PC-9 (cell line): ENCODE measurements at regions not wholly inside any gene's neighbourhood (a gene's known extent, or its start where the extent isn't known, plus 50 kb on each side); places are given as distances from the start of the nearest gene placed in this dataset.

Experiments
- BruUV-seq: library from RNA; stranded (reverse); fragments of 400-500 nt; replicated peaks from 2 replicates; lab custom pipeline; 2021; lab: Mats Ljungman, UMichigan
- CTCF ChIA-PET: fragments of 300-600 bp; sonication (Branson Sonifier 250); formaldehyde crosslinking; loops from one replicate; lab custom pipeline; 2022; ENCODE audit warnings: antibody characterized with exemption; lab: Charles Lee
- POLR2A ChIA-PET: fragments of 300-600 bp; sonication (Branson Sonifier 250); formaldehyde crosslinking; loops from one replicate; lab custom pipeline; 2022; ENCODE audit warnings: antibody characterized with exemption; ENCODE audit not compliant: unreplicated experiment; lab: Charles Lee
- DNase-seq, 2 experiments: peaks; one replicate each; pipeline versions ENCODE4 v3.0.0 to v3.0.0-alpha.2; 2015 to 2022; ENCODE audit warnings: mixed read lengths in 1 of 2
- H2AFZ ChIP-seq: fragments of 200-600 bp; sonication (generic); 2 replicates; pipeline ENCODE4 v1.8.1; 2017; ENCODE audit warnings: antibody characterized with exemption
- H3F3A ChIP-seq: fragments of 200-600 bp; sonication (generic); 2 replicates; pipeline ENCODE4 v1.8.1; 2017; ENCODE audit warnings: antibody characterized with exemption, mild to moderate bottlenecking, low read depth; ENCODE audit not compliant: insufficient read depth
- H3K27ac ChIP-seq: fragments of 200-600 bp; sonication (generic); 2 replicates; pipeline ENCODE4 v1.6.1; 2016; ENCODE audit warnings: mixed run types
- H3K27me3 ChIP-seq: fragments of 200-600 bp; sonication (generic); 2 replicates; pipeline ENCODE4 v1.6.1; 2016; ENCODE audit warnings: low read depth, mixed run types; ENCODE audit not compliant: insufficient read depth
- H3K36me3 ChIP-seq: fragments of 200-600 bp; sonication (generic); 2 replicates; pipeline ENCODE4 v1.6.1; 2016; ENCODE audit warnings: low read depth, mixed run types
- H3K4me1 ChIP-seq: fragments of 200-600 bp; sonication (generic); replicated peaks from 2 replicates; pipeline ENCODE4 v1.6.1; 2016; ENCODE audit warnings: mixed run types; ENCODE audit not compliant: insufficient read depth
- H3K4me2 ChIP-seq: fragments of 200-600 bp; sonication (generic); 2 replicates; pipeline ENCODE4 v1.6.1; 2017; ENCODE audit warnings: mixed run types
- H3K4me3 ChIP-seq: fragments of 200-600 bp; sonication (generic); 2 replicates; pipeline ENCODE4 v1.6.1; 2016; ENCODE audit warnings: mixed run types
- H3K79me2 ChIP-seq: fragments of 200-600 bp; sonication (generic); 2 replicates; pipeline ENCODE4 v1.6.1; 2017; ENCODE audit warnings: low read depth, mixed run types
- H3K9me2 ChIP-seq: fragments of 200-600 bp; sonication (generic); 2 replicates; pipeline ENCODE4 v1.8.1; 2017; ENCODE audit warnings: mild to moderate bottlenecking; ENCODE audit not compliant: insufficient read depth
- H3K9me3 ChIP-seq: fragments of 200-600 bp; sonication (generic); 2 replicates; pipeline ENCODE4 v1.8.1; 2016; ENCODE audit warnings: low read depth; ENCODE audit not compliant: insufficient read depth
- H4K20me1 ChIP-seq: fragments of 200-600 bp; sonication (generic); 2 replicates; pipeline ENCODE4 v1.8.1; 2017; ENCODE audit not compliant: insufficient read depth
- EZH2 ChIP-seq: fragments of 200-600 bp; sonication (generic); IDR thresholded peaks from 2 replicates; pipeline ENCODE4 v1.8.0; 2017; ENCODE audit warnings: antibody characterized with exemption, low read depth
- intact Hi-C: fragments of 100-400 bp; cut with micrococcal nuclease; formaldehyde crosslinking; loops from one replicate; pipeline ENCODE4 v1.10.0; 2022; ENCODE audit not compliant: unreplicated experiment
- TF ChIP-seq, protein P1 (sequence below): fragments of 200-600 bp; sonication (generic); conservative IDR thresholded peaks from 2 replicates; pipeline ENCODE4 v1.6.1; 2017; ENCODE audit warnings: mixed run types, antibody characterized with exemption, mild to moderate bottlenecking, moderate library complexity

DNA sequence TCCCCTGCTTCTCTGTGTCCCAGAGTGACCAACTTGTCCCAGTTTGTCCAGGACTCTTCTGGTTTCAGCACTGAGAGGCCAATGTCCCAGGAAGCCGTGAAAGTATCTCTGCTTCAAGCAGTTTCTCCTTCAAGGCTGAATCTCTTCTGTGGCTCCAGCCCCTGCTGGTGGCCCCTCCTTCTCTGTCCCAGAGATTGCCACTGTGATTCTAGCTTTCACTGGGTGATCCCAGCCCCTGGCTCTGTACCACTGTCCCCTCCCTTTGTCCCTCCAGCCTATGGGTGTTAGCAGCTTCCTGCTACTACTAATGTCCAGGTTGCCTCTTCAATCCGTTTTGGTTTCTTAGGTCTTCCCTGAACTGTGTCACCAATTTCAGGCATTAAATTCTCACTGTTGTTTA lies 70.5 kb downstream of the SOX3 start:
- no peak for TF ChIP-seq EZH2
- TF ChIP-seq, protein P1, sequence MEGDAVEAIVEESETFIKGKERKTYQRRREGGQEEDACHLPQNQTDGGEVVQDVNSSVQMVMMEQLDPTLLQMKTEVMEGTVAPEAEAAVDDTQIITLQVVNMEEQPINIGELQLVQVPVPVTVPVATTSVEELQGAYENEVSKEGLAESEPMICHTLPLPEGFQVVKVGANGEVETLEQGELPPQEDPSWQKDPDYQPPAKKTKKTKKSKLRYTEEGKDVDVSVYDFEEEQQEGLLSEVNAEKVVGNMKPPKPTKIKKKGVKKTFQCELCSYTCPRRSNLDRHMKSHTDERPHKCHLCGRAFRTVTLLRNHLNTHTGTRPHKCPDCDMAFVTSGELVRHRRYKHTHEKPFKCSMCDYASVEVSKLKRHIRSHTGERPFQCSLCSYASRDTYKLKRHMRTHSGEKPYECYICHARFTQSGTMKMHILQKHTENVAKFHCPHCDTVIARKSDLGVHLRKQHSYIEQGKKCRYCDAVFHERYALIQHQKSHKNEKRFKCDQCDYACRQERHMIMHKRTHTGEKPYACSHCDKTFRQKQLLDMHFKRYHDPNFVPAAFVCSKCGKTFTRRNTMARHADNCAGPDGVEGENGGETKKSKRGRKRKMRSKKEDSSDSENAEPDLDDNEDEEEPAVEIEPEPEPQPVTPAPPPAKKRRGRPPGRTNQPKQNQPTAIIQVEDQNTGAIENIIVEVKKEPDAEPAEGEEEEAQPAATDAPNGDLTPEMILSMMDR, result no peak
- no peaks in the 10 kb centered on the region for H3K36me3 ChIP-seq
- H2AFZ ChIP-seq, result no peak overlapping the region
- no TSS peak for BruUV-seq
- no peaks in the 10 kb centered on the region for H3K9me2 ChIP-seq
- no peaks in the 10 kb centered on the region for H3K4me1 ChIP-seq
- CTCF ChIA-PET, result no interaction called here
- no peak for DNase-seq
- no peaks in the 10 kb centered on the region for H3K9me3 ChIP-seq
- no peaks in the 10 kb centered on the region for H3K79me2 ChIP-seq
- no peak overlapping the region for H3K27ac ChIP-seq
- POLR2A ChIA-PET, result no interaction called here
- no peaks in the 10 kb centered on the region for H3K27me3 ChIP-seq
- no peak overlapping the region for H3K4me2 ChIP-seq
- intact Hi-C loops, result no loop called here
- no peaks in the 10 kb centered on the region for H3F3A ChIP-seq
- no peaks in the 10 kb centered on the region for H4K20me1 ChIP-seq
- H3K4me3 ChIP-seq, result no peak overlapping the region

DNA sequence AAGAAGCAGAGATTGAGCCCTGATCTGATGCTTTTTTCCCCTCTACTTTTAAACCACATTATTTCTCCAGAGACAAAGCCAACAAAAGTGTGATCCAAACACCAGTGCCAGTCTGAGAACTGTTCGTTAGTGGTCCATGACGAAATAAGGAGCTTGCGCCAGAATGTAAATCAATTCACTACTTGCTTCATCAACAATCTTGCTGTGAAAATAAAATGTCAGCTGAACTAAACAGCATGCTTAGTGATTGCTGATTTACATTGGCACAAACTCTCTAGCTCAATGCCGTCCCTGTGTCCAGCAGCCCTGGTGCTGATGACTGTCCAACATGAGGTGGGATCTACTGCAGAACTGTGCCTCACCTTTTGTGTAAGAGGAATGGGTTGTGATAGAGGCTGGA lies 71.3 kb downstream of the SOX3 start:
- H3K9me2 ChIP-seq, result no peaks in the 10 kb centered on the region
- H3K79me2 ChIP-seq, result no peaks in the 10 kb centered on the region
- H2AFZ ChIP-seq, result no peak overlapping the region
- no peaks in the 10 kb centered on the region for H3F3A ChIP-seq
- H3K36me3 ChIP-seq, result no peaks in the 10 kb centered on the region
- no peak overlapping the region for H3K27ac ChIP-seq
- DNase-seq, result no peak
- POLR2A ChIA-PET, result no interaction called here
- no peak overlapping the region for H3K4me2 ChIP-seq
- H3K4me3 ChIP-seq, result no peak overlapping the region
- intact Hi-C loops, result no loop called here
- no peak for TF ChIP-seq EZH2
- TF ChIP-seq, protein P1, result no peak
- CTCF ChIA-PET, result no interaction called here
- H3K27me3 ChIP-seq, result no peaks in the 10 kb centered on the region
- BruUV-seq, result no TSS peak
- H3K4me1 ChIP-seq, result no peaks in the 10 kb centered on the region
- H4K20me1 ChIP-seq, result no peaks in the 10 kb centered on the region
- H3K9me3 ChIP-seq, result no peaks in the 10 kb centered on the region

DNA sequence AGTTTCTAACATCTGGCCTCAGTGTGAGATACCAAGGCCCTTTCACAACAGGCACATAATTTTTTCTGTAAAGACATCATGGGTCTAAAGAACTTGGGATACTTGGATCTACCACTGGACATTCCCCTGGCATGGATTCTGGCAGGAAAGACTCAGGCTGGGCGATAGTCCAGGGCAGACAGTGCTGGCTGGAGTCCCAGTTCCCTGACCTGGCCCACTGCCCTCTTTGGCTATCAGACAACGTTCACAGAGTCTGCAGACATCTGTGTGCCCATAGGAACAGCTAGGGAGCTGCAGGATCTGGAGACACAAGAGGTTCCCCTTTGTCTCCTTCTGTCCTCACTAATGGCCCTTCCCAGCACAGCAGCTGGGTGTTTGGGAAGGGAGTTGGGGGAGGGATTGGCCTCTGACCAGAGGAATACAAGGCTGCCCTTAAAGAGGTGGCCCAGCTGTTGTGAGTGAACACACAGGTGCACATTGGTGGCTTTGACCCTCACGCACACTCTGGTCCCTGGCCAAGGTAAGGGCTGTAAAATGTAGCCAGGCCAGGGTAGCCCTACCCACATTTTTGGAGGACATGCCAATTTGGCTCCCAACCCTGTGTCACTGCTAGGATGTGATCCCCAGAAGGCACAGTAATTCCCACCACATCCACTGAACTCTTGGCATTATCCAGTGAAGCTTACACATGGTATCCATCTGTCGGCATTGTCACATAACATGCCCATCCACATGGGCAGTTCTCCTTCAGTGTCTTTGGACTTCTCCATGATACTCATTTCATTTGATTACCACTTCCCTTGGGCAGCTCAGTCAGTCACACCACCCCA lies 72.3 kb downstream of the SOX3 start:
- no peak overlapping the region for H3K27ac ChIP-seq
- BruUV-seq, result no TSS peak
- ChIA-PET CTCF (no interaction called here), POLR2A (no interaction called here)
- H3K4me3 ChIP-seq, result no peak overlapping the region
- H3K36me3 ChIP-seq, result no peaks in the 10 kb centered on the region
- H3K4me1 ChIP-seq, result no peaks in the 10 kb centered on the region
- H4K20me1 ChIP-seq, result no peaks in the 10 kb centered on the region
- intact Hi-C loops, result no loop called here
- no peaks in the 10 kb centered on the region for H3K27me3 ChIP-seq
- H3K9me3 ChIP-seq, result no peaks in the 10 kb centered on the region
- H3K4me2 ChIP-seq, result no peak overlapping the region
- H3K79me2 ChIP-seq, result no peaks in the 10 kb centered on the region
- no peaks in the 10 kb centered on the region for H3K9me2 ChIP-seq
- no peak for DNase-seq
- no peak for TF ChIP-seq EZH2
- TF ChIP-seq, protein P1, result no peak
- H2AFZ ChIP-seq, result no peak overlapping the region
- no peaks in the 10 kb centered on the region for H3F3A ChIP-seq
